GM18868 (cell line): ENCODE measurements at regions not wholly inside any gene's neighbourhood (a gene's known extent, or its start where the extent isn't known, plus 50 kb on each side); places are given as distances from the start of the nearest gene placed in this dataset.
"Not testable (repeated sequence)": the region's sequence is repeated elsewhere in the genome, so short reads cannot be mapped to it uniquely, and the experiment has no call there.

Experiments used
- ATAC-seq: cut with Tn5 transposase; IDR thresholded peaks from one replicate; pipeline ENCODE4 v1.9.1; 2021; ENCODE audit warnings: mild to moderate bottlenecking, moderate library complexity; ENCODE audit not compliant: unreplicated experiment

DNA sequence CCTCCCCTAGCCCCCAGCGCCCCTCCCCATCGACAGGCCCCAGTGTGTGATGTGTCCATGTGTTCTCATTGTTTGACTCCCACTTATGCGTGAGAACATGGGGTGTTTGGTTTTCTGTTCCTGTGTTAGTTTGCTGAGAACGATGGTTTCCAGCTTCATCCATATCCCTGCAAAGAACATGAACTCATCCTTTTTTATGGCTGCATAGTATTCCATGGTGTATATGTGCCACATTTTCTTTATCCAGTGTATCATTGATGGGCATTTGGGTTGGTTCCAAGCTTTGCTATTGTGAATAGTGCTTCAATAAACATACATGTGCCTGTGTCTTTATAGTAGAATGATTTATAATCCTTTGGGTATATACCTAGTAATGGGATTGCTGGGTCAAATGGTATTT lies 107.6 kb upstream of the ADGRG2 start:
- not testable (repeated sequence) for ATAC-seq

- ATAC-seq = no peak
Observed at GRCh38 chrX:19237901-19238300, 105.8 kb upstream of the PDHA1 start.

DNA sequence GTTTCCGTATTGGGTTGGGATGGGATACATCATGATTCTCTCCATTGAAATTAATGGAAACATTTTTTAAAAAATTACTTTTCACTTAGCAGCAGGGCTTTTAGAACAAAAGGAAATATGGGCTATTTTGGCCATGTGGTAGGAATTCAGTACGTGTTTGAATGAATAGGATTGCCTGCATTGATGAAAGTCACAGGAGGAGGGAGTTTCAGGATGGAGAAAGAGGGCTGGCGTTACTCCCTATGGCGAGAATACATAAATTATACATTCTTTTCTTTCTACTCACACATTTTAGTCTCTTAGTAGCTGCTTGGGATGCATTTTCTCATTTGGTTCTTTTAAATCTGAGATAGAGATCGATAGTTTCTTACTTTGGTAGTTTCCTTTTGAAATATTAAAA lies 100.3 kb upstream of the PDHA1 start:
- no peak for ATAC-seq

GRCh38 chrX:19244921-19245320 lies 98.8 kb upstream of the PDHA1 start:
- not testable (repeated sequence) for ATAC-seq

DNA sequence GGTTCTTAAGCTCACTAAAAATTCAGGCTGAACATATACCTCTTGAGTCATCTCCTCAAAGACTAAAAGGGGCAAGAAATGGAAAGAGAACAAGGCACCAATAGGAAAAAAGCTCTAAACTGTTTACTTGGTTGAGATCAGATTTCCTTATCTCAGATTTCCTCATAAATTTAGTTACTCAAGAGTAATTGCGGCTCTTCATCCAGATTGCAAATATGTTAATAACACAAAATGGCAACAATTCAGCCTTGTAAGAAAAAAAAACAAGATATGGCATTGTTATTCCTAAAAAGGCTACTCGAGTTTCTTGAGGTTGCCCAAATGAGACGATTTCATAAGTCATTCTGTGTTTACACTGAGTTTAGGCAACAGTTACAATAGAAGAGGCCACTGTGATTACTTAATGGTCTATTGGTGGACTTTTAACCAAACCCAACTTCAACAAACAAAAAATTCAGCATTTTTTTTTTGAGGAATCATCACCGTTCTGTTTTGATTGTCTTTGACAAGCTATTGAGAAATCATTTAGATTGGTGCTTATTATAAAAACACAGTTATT lies 97.9 kb upstream of the PDHA1 start:
- no peak for ATAC-seq

GRCh38 chrX:19256986-19257385 lies 86.7 kb upstream of the PDHA1 start:
- ATAC-seq = no peak

GRCh38 chrX:19261026-19261425 lies 82.7 kb upstream of the PDHA1 start:
- ATAC-seq = not testable (repeated sequence)

DNA sequence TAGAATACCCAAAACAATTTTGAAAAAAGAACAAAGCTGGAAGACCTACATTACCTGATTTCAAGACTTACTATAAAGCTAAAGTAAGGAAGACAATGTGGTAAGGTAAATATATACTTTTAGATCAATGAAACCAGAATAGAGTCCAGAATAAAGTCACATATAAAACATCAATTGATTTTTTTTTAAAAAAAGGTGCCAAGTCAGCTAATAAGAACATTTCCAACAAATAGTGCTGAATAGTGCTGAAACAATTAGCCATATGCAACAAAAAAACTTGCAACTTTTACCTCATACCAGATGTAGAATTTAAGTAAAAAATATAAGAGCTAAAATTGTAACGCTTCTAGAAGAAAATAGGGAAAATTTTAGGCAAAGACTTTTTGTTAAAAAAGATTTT lies 73.0 kb upstream of the PDHA1 start:
- no peak for ATAC-seq

GRCh38 chrX:19272452-19272851 lies 71.3 kb upstream of the PDHA1 start:
- no peak for ATAC-seq

DNA sequence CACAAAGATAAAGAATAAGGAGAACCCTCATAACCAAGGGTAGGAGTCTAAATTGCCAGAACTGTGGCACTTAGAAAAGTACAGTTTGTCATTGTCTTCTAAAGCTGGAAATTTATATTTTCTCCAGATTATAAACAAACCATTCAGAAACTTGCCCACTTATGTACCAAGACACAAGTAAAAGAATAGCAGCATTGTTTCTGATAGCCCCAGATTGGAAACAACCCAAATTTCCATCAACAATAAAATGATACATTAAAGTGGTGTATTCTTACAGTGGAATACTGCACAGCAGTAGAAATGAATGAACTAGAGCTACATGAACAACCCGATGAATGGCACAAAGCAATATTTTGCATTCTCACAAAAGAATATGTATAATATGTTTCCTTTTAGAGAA lies 63.1 kb upstream of the PDHA1 start:
- no peak for ATAC-seq

DNA sequence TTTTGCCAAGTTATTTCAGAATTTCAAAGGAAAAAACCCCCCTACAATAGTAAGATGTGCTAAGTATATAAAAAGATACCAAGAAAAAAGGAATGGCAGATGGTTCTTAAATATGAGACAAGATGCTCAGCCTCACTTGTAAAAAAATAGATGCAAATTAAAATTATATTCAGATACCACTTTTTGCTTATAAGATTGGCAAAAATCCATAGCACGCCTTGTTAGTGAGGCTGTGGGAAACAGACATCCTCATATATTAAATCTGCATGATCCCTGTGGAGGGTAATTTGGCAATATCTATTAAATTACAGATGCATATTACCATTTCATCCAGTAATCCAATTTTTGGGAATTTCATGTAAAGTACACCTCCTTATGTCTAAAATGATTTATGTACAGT lies 62.5 kb upstream of the PDHA1 start:
- ATAC-seq = no peak

GRCh38 chrX:19283597-19284339 lies 60.0 kb upstream of the PDHA1 start:
- ATAC-seq = no peak

DNA sequence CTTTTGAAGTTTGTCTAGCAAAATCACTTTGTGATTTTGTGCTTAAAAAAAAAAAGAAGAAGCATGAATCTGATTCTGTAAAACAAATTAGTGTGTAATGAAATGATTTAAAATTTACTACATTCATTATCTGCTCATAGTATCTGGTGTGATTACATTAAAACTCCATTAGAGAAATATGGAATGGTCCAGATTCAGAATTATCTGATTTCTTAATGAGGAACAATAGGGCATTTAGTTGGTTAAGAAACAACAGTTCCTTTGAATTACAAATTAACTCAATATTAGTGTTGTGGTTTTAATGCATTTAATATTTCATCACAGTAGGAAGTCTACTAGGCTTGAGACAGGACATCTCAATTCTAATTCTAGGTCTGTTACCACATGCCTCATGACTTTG lies 57.9 kb upstream of the PDHA1 start:
- no peak for ATAC-seq

- no peak for ATAC-seq
Observed at GRCh38 chrX:19291086-19291485, 52.6 kb upstream of the PDHA1 start.

DNA sequence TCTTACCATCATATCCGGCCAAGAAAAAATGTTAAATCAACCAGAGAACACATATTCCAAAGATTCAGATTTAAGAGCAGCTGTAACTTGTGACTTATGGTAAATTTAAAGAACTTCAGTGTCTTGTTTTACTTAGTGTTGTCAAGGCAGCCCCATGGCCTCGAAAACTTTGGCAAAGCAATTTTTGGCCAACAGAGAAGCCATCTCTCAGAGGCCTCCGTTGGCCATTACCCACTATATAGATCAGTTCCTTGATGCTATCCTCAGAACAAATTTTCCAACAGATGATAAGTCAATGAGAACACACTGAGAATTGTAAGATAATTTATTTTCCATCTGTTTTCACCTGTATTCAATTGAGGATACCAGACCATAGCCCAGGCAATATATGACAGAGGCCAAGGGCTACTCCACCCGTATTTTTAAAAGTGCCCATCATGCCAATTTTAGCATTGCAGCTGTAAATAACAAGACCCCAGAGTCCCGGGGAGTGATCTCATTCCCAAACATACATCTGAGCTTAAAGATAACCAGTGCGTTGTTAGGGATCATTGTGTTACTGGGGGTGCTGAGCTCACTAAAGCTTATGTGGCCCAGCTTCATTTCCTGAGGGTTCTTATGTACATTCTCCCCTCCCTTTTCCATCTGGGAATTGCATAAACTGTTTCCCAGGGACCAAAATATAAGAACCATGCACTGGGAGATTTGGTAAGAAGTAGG lies 50.0 kb upstream of the PDHA1 start:
- ATAC-seq = no peak
